Astrocyte (in vitro differentiated cells and primary cell): ENCODE measurements at regions not wholly inside any gene's neighbourhood (a gene's known extent, or its start where the extent isn't known, plus 50 kb on each side); places are given as distances from the start of the nearest gene placed in this dataset.

ENCODE experiments used
- CTCF ChIP-seq: IDR thresholded peaks from 2 replicates; pipeline ENCODE4 v1.5.1; 2011; ENCODE audit warnings: low read depth, mild to moderate bottlenecking, inconsistent platforms, low read length, moderate library complexity; ENCODE audit not compliant: insufficient read depth
- EZH2 ChIP-seq: IDR thresholded peaks from 2 replicates; pipeline ENCODE4 v1.6.1; 2012; ENCODE audit warnings: mild to moderate bottlenecking, low read length, inconsistent platforms; ENCODE audit not compliant: insufficient read depth

GRCh38 chr6:6861995-6862394 is 245.8 kb upstream of the RREB1 start:
- no peak for TF ChIP-seq CTCF
- no peak for TF ChIP-seq EZH2
